Activated T-helper 9 cell treated with anti-CD3 and anti-CD28 coated beads, Interleukin-2, amount 50 U/mL, for 16 hours (primary cell): ENCODE measurements at regions not wholly inside any gene's neighbourhood (a gene's known extent, or its start where the extent isn't known, plus 50 kb on each side); places are given as distances from the start of the nearest gene placed in this dataset.

Experiments
- DNase-seq: peaks from one replicate; pipeline ENCODE4 v3.0.0-alpha.2; 2020; ENCODE audit warnings: low read depth

DNA sequence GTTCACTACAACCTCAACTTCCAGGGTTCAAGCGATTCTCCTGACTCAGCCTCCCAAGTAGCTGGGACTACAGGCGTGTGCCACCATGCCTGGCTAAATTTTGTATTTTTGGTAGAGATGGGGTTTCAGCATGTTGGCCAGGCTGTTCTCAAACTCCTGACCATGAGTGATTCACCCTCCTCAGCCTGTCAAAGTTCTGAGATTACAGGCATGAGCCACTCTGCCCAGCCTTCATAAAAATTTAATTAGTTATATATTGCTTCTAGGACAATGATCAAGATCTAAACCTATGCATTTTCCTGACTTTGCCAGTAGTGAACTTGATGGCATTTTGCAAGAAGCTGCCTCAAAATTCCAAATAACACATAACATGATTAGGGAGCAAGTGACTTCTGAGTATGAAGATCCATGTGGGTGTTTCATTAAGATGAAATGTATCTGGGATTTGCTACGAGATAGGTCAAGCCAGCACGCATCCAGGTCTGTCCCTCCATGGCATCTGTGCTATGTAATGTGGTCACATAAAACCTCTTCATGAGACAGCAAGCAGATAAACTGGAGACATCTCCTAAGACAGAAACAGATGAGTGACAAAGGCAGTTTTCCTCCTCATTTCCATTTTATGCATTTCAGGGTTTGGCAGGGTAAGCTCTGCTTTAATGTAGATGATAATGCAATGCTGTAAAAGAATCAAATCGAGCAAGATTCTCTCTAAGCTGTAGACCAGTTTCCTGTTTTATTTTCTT lies 319.4 kb upstream of the ATP2B1 start:
- no peak for DNase-seq

DNA sequence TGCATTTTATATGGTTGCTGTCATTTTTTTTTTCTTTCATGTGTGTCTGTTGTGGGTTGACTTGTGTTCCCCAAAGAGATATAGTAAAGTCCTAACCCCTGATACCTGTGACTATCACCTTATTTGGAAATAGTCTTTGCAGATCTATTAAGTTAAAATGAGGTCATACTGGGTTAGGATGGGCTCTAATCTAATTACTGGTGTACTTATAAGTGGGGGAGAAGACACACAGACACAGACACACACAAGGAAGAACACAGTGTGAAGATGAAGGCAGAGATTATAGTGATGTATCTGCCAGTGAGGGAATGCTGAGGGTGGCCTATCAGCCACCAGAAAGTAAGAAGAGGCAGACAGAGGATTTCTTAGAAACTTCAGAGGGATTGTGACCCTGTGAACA lies 318.4 kb upstream of the ATP2B1 start:
- DNase-seq, result no peak

DNA sequence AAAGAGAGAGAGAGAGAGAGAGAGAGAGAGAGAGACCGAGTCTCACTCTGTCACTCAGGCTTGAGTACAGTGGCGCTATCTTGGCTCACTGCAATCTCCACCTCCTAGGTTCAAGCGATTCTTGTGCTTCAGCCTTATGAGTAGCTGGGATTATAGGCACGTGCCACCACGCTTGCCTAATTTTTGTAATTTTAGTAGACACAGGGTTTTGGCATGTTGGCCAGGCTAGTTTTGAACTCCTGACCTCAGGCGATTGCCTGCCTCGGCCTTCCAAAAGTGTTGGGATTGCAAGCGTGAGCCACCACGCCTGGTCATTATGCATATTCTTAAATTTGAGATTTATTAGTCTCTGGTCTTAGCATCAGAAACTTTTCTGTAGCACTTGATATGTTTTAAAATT lies 317.9 kb upstream of the ATP2B1 start:
- no peak for DNase-seq

DNA sequence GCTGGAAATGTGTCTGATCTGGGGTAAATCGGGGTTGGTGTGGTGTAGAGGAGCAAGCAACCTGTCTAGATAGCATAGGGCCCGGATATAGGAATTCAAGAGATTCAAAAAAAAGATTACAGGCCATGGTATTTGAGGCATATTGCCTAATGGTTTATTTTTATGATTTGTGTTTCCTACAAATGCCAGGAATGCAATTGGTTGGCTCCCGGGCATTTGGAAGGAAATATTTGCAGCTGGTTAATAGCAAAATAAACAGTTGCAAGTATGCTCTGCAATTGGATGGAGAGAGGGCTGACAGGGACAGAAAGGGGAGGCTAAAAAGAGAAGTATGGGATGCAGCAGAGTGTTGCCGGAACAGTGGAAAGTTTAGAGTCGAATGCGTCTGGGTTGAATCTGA lies 315.6 kb upstream of the ATP2B1 start:
- DNase-seq, result no peak

DNA sequence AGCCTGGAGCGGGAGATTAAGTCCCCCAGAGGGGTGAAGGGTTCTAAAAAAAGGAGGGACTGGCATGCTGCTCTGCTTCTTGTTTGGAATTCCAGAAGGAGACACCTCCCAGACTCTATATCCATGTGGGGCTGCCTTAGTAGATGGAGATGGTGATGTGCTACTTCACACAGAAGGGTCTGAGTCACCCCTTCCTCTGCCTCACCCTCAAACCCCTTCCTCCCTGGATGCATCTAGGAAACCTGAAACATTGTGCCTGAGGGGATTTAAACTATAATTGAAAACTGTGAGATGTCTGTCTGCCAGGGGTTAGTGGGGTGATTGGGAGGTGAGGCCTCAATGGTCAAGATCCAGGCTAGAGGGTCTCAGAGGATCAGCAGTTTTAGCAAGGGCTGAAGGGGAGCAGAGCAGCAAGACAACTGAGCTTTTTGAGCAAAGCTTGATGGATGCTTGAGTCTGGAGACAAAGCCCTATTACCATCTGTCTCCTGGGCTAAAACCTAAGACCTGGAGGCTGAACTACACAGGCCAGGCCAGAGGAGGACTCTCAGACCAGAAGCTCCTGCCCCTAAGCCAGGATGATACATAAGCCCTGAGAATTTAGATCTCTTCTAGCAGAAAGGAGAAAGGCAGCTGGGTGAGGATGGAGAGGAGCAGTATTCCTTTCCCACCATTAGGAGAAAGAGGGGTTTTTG lies 314.7 kb upstream of the ATP2B1 start:
- DNase-seq, result no peak

DNA sequence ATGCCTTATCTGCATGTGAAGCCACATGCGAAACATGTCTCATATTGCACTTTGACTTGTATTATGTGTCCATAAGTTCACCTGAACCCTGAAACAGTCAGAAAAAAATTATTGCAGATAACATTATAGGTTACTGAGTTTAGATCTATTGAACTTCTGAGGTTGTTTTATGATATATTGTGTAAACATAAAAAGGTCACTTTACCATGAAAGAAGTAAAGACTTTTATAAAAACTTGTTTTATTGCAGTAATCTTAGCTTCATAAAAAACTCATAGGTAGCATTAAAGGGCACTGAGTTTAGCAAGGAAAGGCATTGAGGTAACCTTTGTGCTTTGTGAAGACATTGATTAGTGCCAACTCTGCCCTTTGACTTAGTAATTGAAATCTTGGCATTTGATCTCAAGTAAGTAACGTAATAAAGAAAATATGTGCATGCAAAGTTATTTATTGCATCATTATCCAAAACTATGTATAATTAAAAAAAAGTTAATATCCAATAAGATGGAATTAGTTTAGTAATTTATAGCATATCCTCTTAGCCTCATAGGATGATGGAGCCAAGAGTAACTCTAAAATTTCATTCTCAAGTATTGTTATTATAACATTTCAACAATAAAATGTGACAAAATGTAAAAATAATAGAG lies 313.3 kb upstream of the ATP2B1 start:
- no peak for DNase-seq

DNA sequence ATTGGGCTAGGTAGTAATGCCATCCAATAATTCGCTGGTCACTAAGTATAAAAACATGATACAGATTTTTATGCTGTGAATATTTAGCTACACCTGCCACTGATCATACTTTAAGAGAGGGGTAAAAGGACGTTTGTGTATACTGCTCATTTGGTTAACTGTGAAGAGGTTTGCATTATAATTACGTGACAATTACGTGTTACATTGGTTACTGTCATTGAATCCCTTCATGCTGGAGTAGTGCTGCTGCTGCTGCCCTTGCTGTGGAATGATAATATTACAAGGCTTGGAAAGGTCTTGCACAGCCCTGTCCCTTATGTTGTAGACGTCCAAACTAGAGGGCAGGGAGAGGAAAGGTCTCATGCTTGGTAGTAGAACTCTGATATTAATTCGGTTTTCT lies 312.2 kb upstream of the ATP2B1 start:
- DNase-seq, result no peak

DNA sequence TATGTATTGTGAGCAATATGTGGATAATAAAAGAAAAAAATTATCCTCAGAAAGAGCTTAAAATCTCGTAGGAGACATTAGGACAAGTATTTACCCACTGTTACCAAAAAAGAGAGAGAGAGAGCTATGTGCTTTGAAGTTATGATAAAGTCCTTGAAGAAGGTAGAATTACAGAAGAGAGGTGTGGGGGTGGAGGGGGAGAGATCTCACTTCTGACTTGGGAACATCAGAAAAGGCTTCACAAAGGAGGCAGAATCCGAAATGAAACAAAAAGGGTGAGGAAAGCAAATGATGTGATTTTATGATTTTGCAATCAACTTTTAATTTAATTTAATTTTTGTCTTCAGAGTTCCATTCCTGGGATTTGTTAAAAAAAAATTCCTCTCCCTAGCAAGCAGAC lies 311.8 kb upstream of the ATP2B1 start:
- no peak for DNase-seq

DNA sequence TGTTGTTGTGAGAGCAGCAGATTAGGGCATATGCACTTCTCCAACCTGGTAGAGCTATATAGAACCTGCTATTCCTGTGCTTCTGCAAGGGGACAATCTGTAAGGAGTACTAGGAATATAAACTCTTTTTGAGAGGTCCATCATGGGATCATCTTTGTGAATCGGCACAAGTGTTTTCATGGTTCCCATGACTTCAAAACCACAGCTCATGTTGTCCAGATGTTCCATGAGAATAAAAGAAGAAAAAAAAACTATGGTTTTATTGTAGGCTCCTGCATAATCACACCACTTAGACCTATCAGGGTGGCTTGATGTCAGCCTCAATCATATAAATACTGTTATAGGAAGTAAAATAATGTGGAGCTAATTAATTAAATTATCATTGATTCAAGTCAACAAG lies 311.4 kb upstream of the ATP2B1 start:
- DNase-seq, result no peak

DNA sequence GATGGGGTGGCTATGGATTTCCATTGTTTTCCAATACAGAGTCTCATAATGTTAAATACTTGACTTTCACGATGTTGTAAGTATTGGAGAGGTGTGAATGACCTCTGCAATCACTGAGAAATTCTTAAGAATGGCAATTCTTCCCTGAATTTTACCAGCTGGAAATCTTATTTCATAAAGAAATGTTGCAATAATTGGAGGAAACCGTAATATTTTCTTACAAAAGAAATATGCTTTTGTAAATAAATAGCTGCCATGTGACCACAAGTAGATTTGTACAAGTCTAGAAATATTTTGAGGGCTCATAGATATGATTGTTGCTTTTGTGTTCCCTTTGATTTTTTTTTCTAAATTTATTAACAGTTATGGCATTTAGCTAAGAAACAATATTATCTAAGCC lies 308.7 kb upstream of the ATP2B1 start:
- DNase-seq, result no peak

DNA sequence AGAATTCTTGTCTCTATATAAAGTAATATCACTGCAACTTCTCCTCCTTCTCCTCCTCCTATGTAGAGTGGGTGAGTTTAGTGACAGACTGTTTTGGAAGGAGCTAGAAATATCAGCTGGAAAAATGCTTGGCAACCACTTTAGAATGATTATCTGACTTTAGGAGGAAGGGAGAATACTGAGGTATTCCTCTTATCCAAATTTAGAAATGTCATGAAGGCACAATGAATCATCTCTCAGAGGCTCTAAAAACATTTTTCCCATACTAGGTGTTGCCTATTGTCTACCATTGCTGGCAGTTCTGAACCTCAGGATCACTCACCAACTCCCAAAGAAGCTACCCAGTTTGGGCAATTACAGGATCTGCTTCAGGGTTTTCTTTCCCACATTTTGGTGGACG lies 306.6 kb upstream of the ATP2B1 start:
- no peak for DNase-seq

DNA sequence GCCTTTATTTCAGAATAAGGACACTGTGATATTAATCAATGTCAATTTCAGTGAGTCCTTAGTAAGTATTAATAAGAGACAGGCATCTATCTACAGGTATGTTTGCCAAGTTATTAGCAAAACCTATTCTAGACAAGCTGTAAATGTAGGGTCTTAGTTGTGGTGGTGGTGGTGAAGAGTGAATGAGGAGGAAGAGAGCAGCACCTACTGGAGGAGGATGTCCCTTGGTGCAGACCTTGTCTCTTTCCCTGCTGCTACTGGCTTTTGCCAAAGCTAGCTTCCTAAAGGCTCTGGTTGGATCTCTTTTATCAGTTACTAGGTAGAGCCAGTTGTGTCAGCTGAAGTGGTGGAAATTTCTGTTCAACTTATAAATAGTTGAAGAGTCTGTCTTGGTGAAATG lies 304.8 kb upstream of the ATP2B1 start:
- no peak for DNase-seq

DNA sequence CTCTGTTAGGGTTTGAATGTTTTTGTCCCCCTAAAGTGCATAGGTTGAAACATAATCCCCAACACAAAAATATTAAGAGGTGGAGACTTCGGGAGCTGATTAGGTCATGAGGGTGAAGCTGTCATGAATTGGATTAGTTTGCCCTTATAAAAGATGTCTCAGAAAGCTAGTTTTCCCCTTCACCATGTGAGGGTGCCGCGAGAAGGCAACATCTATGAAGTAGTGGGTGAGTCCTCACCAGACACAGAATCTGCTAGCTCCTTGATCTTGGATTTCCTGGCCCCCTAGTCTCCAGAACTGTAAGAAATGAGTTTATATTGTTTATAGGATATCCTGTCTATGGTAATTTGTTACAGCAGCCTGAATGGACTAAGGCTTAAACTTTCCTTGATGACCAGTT lies 301.5 kb upstream of the ATP2B1 start:
- no peak for DNase-seq

DNA sequence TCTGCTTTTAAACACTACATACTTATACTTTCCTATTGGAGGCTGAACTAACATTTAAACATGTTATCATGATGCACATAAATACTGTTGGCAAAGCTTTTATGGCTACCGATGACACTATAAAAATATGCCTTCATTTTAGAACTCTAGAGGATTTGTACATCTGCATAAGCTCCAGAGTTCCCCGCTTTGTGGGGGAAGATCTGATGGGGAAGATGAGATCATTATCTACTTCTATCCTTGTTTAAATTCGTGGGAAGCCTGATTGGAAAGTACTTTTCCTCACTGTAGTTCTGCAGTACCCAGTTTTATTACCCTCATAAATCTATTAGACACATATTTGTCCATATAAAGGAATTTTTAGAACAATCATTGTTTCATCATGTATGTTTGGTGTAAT lies 299.6 kb upstream of the ATP2B1 start:
- DNase-seq, result no peak

DNA sequence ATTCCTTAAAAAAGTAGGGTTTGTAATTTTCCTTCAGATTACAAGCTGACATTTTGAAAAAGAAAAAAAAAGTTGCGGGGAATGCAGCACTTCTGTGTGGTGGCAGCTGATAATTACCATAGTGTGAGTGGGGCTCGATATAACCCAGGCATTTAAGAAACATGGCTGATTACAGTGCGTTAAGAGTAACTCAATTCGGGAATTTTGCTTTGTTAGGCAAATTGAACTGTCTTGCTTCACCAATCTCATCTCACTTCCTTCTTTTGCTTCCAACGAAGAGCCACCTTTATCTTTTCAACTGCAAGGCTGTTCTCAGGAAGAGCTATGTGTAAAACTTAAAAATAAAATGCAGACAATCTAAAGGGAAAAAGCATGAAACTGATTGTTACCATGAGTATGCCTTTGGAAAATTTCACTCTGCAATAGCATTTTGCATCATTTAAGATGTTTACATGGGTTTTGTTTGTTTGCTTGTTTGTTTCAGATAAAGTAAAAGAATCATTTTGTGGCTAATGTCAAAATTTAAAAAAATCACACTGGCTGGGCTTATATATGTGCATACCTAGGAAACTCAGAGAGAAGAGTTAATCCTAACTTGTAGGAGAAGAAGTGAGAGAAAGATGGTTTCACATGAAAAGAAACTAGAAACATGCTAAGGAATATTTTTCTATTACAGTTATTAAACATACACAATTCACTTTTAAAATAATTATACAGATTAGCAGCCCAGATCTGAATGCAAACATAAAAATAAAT lies 295.9 kb upstream of the ATP2B1 start:
- no peak for DNase-seq

DNA sequence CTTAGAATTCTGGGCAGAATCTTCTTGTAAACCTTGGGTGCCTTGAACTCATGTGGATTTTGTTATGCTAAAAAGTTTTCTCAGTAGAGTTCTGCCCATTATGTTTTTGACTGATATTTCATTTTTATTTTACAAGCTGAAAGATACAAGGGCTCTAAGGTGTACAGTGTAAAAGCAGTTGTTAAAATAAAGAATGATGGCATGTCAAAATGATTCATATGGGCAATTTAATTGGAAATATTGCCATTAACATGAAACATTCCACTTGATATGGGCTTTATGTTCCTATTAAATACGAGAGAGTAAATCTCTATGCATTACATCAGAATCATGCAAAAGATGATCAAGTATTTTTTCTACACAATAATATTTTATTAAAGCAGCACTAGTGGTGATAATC lies 295.1 kb upstream of the ATP2B1 start:
- DNase-seq, result no peak

DNA sequence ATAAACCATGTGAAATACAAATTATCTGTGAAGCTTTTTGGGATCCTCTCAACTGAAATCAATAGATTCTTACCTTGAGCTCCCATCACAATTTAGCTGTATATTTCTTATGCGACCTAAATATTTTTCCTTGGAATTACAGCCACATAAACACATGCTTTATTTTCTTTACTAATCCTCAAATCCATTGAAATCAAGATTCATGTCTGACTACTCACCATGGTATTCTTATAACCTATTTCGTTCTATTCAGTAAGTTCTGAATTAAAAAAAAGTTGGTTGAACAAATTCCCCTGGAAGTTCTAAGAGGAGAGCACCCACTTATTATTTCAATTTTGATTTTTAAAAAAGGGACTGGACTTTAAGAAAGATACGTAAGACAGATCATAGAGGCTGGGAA lies 292.1 kb upstream of the ATP2B1 start:
- no peak for DNase-seq

DNA sequence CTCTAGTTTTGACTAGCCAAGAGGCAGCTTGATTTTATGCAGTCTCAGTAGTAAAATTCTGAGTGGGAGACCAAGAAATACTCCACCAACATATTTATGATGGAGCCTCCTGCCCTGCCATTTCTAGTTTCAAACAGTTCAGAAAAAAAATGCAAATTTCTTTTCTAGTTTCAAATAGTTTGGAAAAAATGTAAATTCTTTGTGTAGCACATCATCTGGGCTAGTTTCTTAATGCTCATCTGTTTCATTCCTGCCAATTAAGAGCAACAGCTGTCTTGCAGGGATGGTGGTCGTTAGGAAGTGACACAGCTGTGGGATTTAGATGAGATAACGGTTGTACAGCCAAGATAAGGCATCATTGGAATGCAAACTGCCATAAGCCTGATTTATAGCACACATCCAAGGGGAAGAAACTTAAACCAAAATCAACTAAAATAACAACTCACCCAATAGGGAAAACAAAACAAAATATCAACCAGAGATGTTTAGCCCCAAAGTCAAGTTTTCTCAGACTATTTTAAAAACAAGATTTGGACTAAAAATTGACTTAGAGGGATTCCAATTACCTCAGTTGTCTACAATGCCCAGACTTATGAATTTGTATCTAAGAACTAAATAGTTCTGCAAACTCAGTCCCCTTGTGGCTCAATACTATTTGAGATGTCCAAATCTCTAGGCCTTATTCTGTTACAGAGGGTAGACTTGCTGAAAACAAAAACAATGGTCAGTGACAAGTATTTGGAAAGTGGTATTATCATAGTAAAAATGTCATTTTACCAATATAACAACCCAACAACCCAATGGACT lies 291.3 kb upstream of the ATP2B1 start:
- DNase-seq, result no peak

DNA sequence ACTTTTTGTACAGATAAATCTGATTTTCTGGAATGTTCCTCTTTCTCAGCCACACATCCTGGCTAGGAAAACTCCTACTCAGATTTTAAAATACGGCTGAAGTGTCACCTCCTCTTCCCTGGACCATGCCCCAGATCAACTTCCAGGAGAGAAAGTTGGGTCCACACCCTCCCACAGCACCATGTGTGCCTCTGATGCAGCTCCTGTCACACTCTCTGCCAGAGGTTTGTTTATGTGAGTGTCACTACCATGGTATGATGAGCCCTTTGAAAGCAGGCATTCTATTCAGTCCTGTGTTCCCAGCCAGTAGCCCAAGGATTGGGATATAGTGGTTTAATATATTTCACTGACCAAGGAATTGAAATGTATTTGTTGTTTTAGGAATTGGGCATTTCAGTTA lies 287.2 kb upstream of the ATP2B1 start:
- DNase-seq, result no peak

DNA sequence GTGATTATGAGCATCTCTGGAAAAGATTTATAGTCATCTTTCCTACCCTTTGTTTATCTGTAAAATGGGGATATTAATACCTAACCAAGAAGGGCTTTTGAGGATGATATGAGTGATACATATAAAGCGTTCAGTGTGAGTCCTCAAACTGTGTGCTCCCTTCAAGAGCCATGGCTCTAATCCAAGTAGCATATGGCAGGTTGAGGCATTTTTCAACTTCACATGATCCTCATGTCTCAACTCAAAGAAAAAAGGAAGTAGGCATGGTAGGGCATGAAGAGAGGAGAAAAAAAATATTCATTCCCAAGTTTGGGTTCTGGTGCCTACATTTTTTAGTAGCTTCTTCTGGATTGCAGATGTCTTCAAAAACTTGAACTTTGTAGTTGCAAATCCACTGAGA lies 286.3 kb upstream of the ATP2B1 start:
- no peak for DNase-seq

DNA sequence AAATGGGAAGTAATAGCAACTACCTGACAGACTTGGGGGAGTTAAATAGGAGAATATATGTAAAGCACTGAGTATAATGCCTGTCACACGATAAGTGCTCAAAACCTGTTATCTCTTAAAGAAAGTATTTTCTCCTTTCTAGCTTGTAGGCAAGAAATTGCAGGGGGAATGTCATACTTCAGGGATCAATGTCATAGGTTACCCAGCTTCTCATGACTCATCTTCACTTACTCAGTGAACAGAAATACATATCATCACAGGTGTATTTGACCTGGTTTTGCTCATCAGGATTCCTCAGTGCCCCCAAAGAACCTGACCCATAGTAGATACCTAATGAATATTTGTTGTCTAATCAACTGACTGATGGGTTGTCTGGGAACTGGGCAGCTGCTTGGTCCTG lies 285.0 kb upstream of the ATP2B1 start:
- DNase-seq, result no peak
